NOMO-1 treated with dmso at 0.1 percent for 144 hours (cell line): ENCODE measurements at regions not wholly inside any gene's neighbourhood (a gene's known extent, or its start where the extent isn't known, plus 50 kb on each side); places are given as distances from the start of the nearest gene placed in this dataset.
"Not testable (repeated sequence)": the region's sequence is repeated elsewhere in the genome, so short reads cannot be mapped to it uniquely, and the experiment has no call there.

Experiments used
- DNase-seq: peaks from one replicate; lab custom pipeline; 2025; ENCODE audit not compliant: unreplicated experiment; lab: John Stamatoyannopoulos, UW

DNA sequence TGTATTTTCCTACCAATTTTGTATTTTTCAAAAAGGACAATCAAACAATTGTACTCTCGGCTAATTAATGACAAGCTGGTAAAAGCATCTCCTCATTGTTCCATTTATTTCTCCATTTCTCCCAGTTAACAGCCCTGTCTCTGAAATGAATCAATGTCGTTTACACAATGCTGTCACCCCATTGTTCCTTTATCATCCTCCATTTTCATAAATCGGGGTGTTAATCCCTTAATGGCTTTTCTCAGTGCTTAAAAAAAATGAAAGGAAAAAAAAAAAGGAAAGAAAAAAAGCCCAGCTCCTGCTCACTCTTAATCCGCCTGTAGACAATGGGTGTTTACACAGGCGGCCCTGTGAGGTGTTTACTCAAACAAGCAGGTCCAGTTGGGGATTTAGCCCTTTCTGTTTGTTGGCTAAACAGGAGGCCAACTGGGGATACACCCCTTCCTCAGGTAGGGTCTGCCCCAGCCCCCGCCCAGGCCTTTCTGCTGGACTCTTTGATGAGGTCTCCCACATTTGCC, 86.8 kb upstream of the SALL1 start:
- no peak for DNase-seq

DNA sequence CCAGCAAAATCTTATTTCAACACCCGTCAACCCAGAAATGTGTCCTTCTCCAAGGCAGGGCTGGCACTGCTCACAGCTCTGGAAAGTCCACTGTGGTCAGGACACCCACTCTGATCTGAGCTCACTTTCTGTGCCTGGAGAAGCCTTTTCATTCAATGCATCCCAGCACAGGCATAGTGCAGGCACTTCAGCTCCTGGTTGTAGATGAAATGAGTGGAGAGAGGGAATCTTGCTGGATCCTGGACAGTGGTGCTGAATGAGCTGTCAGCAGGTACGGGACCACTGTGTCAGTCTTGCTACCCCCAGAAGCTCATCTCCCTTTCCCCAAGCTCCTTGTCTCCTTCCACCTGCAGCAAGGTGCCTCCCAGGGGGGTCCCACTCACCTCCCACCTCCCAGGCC, 86.1 kb upstream of the SALL1 start:
- no peak for DNase-seq

DNA sequence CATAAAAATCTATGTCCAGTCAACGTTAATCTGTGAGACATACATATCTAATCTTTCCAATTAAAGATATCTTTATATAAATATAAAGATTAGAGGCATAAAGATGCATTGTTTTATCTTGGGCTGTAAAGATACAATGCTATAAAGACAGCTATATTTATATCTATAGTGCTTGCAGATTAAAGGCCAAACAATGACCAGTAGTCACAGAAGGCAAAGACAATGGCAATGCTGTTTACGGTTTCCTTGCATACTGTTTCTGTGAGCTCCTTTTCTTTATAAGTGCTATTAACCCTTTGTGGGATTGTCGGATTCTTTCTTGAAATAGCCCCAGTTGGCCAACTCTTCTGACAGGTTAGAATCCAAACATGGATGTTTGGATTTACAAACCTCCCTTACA, 85.5 kb upstream of the SALL1 start:
- no peak for DNase-seq

DNA sequence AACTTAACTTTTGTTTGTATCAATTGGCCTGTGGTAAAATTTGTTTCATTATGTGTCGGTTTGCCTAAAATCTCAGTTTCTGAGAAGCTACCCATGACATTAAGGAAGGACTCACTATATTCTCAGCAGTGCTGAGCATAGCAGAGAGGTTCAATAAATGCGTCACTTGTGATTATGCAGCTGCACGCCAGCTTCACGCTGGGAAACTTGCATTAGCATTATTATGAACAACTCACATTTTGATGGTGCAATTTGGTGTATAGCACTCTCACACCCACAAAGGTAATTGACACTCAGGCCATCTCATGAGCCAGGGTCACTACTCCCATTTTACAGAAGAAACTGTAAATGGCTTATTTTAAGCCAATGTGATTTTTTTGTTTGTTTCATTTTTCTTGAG, 80.6 kb upstream of the SALL1 start:
- DNase-seq = no peak

DNA sequence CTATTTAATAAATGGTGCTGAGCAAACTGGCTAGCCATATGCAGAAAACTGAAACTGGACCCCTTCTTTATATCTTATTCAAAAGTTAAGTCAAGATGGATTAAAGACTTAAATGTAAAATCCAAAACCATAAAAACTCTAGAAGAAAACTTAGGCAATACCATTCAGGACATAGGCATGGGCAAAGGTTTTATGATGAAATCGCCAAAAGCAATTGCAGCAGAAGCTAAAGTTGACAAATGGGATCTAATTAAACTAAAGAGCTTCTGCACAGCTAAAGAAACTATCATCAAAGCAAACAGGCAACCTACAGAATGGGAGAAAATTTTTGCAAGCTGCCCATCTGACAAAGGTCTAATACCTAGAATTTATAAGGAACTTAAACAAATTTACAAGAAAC, 79.0 kb upstream of the SALL1 start:
- not testable (repeated sequence) for DNase-seq

DNA sequence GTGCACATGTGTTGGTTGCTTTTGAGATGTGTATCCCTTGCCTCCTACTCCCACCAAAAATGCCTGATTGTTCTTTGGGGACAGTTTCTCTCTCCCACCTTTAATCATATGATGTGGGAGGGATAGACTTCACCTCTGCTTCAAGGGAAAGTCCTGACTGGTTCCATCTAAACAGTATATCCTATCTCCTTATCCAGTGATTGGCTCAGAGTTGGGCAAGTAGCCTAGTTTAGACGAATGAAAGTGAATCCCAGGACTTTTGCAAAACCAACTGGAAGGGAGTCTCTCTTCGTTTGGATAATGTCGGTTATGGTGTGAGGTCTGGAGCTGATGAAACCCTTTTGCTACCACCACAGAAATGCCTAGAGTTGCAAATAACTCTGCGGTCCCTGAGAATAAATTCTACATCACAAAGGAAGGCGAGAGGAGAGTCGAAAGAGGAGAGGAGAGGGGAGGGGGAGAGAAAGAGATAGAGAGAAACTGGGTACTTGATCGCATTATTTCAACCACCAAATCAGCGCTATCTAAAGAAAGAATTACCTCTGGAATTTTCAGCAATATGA, 77.1 kb upstream of the SALL1 start:
- no peak for DNase-seq

DNA sequence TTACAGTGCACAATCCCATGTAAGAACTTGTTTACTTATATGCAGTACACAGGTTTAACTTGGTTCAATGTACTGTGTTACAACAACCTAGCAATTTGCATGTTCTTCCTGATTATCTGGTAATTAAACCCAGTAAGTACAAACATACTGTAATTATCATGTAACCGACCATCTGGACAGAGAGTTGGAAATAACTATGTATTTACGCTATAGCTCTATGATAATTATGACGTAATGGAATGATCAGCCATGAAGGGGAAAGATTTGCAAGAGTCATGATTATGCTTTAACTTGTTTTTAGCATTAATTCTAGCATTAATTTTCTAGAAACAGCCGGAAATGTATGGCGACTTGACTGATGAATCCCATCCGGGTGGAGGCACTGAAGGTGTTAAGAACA, 74.8 kb upstream of the SALL1 start:
- DNase-seq = no peak

DNA sequence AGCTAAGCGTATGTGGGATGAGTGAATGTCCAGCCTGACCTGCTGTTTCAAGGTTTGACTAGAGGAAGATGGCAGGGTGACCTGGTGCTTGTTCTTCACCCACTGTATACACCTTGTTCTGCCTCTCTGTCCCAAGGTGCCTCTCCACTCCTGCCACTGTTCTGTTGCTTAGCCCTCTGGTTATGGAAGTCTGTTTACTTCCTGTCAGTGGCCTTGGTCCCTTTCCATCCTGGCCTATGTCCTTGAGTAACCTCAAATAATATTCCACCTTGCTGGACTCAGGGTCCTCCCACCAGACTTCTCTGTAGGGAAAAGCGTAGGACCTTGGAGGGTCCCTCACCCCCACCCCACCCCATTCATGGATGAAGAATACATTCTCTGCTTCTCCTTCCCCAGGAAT, 73.2 kb upstream of the SALL1 start:
- no peak for DNase-seq

DNA sequence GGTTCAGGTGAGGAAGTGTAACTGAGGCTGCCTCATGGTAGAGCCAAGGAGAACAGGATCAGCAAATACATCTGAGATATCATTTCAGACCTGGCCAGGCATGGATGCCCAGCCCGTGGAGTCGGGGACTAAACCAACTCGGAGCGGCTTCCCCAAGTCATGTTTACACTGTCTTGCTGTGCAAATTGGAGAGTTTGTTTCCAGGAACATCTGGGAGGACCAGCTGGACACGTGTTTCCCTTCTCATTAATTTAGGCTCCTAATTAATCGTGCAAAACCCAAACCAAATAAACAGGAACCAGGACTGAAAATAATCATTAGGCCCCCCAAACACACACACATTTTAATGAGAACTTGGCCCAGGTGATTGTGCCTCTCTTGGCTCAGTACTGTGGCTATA, 70.9 kb upstream of the SALL1 start:
- DNase-seq = no peak

DNA sequence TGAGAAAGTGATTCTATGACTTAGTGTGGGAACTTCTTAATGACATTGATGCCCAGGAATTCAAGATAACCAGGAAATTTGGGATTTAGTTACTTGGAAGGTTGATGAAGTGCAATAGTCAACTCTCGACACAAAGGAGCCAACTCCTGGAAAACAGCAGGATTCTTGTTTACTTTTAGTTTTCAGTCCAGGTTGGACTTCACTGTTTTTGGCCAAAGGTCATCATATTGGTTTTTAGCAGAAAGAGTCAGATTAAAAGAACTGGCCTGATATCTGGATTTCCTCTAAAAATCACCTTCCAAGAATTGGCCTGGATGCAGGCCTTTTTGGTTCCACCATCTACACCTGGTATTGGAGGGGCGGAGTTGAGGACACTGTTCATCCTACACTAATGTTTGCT, 60.1 kb upstream of the SALL1 start:
- DNase-seq = no peak

DNA sequence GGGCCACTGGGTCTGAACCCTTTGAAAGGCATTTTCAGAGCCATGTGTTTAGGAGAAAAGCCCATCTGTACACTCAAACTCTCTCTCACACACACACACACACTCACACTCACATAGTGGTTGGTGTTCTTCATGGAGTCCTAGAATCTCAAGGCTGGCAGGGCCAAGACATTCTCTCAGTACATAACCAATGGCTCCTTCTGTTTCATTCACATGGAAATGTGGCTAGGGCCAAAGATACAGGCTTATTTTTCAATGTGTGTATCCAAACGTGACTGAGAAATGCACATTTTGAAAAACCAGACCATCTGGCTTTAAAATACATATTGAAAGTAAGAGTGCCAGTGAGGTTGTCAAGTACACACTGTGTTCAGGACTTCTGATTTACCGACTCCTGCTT, 59.0 kb upstream of the SALL1 start:
- no peak for DNase-seq

DNA sequence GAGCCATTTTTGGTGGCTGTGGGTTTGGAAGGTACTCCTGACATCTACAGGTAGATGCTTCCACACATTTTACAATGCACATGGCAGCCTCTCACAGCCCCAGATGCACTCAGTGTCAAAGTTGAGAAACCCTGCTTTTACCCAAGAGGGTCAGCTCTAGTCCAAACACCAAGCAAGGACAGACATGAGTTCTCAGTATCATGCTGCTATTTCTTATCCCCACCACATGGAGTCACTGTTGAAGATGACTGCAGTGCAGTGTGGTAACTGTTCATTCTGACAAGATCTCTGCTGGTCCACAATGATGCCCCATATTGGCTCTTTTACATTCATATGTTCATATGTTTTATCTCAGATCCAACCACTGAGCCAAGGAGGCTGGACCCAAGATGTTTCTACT, 50.5 kb upstream of the SALL1 start:
- DNase-seq = no peak
